ENCODE measurements at regions not wholly inside any gene's neighbourhood (a gene's known extent, or its start where the extent isn't known, plus 50 kb on each side); places are given as distances from the start of the nearest gene placed in this dataset.

DNA sequence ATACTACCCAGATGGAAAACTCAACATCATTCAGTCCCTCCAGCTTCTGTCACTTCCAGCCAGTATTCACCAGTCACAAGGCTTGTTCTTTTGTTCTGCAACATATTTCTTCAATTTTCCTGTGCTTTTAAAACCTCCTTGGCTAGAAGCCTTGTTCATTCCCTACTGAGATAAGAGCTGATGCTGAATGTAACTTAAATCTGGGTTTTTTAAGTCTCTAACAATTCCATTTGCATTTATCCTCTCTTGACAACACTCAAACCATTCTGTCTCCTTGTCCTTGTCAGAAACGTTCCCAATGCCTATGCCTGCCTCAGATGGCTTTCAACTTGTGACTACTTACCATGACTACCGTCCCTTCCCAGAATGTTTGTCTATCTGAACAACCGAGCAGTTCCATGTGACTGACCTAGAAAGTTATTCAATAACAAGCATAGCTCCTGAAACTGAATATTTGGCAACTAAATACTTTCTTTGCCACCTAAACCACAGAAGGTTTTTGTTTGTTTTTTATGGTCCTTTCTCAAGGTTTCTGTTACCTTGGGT lies 682.9 kb upstream of the GALNTL6 start:
- no peak for DNase-seq

DNA sequence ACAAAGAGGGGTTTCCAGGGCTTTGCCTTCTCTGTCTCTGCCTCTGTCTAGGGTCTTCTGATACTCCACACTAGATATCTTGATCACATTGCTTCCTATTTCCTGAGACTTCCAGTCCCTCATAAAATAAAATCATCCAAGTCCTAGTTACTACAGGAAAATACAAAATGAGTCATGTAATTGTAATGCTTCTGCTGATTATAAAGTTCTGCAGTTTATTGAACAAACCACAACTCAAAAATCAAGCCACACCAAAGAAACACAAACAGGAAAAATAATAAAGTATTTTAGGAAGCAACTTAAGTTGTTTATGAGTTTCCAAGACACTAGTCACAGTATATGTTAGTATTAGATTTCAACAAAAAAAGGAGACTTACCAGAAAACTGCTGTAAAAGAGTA lies 695.1 kb upstream of the GALNTL6 start:
- DNase-seq, result no peak

DNA sequence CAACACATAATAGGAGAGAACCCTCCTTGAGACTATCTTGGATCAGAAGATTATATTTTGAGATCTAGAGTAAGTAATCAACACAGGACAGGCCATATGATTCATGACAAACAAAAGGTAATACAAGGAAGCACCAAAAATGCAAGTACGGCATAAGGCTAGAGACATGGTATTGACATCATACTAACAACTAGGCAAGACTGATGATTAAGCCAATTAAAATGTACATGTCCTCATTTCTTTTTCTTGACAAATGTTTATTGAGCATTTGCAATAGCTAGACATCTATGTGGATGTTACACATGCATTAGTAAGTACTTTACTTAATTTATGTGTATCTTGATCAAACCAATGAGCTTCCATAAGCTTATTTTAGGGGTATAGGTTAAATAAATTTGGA lies 695.7 kb upstream of the GALNTL6 start:
- DNase-seq, result no peak

DNA sequence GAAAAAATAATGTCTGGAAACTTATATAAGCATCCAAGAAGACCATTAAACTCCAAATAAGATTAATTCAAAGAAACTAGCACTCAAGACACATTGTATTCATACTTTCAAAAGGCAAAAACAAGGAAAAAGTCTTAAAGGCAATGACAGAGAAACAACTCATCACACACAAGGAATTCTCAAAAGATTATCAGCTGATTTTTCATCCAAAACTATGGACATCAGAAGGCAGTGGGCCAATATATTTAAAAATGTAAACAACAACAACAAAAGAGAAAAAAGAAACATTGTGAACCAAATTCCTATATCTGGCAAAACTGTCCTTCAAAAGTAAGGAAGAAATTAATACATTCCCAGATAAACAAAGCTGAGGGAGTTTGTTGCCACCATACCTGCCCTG lies 711.4 kb upstream of the GALNTL6 start:
- DNase-seq, result no peak

DNA sequence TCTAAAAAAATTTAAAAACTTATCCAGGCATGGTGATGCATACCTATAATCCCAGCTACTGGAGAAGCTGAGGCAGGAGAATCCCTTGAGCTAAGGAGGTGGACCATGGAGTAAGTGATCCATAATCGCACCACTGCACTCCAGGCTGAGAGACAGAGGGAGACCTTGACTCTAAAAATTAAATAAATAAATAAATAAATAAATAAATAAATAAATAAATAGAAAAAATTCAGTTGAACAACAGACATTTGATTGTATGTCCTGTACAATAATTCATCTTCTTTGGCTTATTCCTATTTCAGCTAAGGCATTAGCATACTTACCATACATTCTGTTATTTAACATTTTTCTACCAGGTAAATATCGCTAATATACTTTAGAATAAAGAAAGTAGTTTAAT lies 726.1 kb upstream of the GALNTL6 start:
- DNase-seq, result no peak

DNA sequence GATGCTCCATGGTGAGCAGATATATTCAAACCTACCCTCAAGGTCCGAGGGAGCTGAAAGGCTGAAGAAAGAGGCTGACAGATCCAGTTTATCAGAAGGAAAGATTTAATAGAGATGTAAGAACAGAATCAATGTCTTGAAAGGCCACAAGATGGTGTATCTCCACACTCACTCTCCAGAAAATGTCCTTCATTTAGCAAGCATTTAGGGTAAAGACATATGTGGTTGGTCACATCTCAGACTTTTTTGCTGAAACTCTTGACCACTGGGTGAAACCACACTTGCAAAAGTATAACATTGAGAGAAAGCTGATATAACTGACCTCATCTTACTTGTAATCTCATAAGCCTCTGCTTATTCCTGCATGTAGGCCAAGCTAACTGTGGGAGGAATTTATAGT lies 745.8 kb upstream of the GALNTL6 start:
- DNase-seq, result no peak

DNA sequence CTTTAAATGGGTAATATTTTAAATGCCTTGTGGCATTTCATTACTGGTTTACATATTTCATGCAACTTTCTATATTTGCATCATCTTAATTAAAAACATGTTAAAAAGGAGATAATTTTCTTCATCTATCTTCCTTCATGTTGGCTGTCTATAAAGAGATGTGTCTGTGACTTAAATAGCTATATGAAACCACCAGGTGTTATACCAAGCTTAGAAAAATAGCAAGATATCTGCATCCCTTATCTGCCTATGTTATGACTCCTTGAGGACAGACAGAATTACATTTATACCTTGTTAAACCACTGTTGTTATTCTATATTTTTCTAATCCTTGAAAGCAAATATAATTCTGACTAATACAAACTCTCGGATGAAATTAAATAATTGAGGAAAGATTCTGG lies 763.8 kb upstream of the GALNTL6 start:
- DNase-seq, result no peak

DNA sequence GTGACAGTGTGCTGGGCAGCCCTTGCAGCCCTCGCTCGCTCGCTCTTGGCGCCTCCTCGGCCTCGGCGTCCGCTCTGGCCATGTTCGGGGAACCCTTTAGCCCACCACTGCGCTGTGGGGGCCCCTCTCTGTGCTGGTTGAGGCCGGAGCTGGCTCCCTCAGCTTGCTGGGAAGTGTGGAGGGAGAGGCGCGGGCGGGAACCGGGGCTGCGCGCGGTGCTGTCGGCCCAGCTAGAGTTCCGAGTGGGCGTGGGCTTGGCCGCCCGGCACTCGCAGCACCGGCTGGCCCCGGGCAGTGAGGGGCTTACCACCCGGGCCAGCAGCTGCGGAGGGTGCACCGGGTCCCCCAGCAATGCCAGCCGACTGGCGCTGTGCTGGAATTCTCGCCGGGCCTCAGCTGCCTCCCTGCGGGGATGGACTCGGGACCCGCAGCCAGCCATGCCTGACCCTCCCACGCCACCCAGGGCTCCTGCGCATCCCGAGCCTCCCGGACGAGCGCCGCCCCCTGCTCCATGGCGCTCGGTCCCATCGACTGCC lies 770.1 kb upstream of the GALNTL6 start:
- no peak for DNase-seq

DNA sequence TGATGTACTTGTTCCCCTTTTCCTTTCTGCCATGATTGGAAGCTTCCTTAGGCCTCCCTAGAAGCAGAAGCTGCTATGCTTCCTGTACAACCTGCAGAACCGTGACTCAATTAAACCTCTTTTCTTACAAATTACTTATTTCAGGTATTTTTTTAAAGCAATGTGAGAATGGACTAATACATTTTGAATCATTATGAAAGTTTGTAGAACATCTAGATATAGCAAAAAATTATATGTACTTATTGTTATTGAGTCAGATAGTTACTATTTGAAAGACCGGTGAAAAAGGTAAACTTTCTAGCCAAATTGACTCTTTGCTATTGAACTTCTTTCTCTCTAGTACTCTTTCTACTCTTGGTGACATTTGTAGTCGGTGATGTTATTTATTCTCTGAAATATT lies 777.3 kb upstream of the GALNTL6 start:
- DNase-seq, result no peak

DNA sequence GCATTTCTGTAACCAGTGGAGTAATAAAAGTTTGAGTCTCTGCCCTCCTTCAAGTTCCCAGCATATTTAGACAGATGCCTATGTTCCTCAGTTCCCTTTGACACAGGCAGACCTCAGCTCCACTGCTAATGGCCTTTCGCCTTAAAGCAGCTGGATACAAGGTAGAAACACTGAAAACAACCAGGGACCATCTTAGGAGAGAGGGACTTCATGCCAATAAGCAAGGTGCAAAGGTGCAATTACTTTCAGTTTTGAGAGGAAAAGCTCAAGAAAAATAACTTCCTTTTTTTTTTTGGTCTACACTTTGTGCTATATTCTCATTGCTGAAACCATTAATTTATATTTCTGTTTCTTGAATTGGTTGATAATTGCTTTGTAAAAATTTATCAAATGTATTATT lies 781.9 kb upstream of the GALNTL6 start:
- no peak for DNase-seq

DNA sequence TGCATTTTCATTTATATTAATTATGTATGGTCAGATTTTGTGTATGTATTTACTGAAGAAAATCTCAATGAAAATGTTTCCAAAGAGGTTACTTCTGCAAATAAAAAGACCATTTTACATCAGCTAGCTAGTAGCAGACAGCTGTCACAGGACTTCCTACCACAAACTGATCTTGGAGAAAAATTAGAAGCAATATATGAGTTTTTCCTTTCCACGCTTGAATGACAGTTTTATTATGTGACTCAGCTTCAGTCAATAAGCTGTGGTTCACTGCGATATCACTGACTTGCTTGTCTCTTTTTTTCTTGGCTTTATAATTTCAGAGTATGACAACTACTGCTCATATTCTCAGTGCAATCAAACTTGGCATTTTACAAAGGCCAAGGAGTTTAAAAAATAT lies 787.4 kb upstream of the GALNTL6 start:
- DNase-seq, result no peak

DNA sequence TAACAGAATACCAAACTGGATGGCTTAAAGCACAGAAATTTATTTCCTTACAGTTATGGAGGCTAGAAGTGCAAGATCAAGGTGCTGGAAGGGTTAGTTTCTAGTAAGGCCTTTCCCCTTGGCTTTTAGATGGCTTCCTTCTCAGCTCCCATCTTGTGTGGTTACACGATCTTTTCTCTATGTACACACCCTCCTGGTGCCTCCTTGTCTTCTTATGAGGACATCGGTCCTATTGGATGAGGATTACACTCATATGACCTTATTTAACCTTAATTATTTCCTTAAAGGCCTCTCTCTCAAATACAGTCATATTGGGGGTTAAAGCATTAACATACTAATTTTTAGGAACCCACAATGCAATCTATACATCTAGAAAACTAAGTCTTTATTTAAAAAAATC lies 787.9 kb upstream of the GALNTL6 start:
- no peak for DNase-seq

DNA sequence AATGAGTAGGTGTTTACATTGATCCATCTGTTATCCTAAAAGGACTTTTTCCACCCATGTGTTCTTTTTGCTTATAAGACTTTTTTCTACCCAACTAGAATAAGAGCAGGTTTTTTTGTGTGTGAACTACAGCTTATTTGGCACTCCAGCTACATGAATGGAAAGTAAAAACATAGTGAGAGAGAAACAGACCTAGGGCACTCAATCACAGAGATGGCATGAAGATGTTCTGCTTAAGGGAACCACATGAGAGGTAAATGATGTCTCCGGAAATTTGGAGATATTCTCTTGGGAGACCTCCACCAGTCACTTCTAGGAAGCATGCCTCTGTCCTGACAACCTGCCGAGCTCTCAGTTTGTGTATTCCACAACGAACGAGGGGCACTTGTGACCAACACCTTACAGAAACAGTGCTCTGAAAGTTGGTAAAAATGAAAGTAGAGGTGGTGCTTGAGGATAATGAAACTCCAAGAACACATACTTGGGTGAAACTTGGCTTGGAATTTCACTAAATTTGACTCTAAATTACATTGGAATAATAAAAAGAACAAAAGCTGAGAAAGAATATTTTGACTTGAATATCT lies 788.4 kb upstream of the GALNTL6 start:
- DNase-seq, result no peak

DNA sequence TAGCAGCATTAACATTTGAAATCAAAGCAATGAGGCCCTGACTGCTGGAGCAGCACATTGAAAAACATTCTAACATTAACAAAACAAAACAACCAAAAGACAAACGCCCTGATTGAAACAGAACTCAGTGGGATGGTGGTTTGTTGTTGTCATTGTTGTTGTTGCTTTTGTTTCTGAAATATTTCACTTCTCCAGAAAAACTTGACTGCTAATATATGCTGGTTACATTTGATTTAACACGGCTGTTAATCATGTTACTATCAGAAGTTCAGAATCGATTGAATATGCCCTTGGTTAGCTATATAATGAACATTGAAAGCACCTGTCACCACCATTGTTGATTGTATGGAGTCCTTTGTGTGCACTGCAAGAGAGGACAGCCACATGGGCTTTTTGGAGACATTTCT lies 790.4 kb upstream of the GALNTL6 start:
- no peak for DNase-seq

DNA sequence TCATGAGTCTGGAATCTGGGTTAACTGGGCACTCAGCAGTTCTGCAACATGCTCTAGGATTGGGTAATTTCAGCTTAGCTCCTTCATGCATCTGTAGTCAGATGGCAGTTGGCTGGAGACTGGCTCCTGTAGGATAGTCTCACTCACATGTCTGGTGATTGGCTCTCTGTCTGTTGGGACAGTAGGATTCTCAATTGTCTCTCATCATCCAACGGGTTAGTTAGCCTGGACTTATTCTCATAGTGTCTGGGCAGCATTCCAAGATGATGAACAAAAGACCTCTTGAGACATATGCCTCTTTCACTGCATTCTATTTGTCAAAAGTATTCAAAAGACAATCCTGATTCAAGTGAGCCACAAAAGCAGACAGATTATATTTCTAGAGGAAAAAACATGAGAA lies 795.6 kb upstream of the GALNTL6 start:
- no peak for DNase-seq

DNA sequence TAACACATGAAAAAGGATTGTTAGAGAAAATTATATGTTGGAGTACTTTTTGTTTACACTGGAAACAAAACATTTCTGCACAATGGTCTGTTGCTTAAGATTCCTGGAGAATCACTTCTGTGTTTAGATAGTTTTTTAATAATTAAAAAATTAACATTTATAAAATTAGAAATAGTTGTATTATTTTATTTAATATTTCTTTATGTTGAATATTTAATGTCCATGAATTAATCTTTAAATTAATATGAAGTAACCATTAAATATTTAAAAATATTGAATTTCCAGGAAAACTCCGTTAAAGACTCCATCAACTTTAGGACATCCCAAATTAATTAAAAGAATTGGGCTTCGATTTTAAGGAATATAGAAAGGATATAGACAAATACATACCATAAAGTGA lies 797.1 kb upstream of the GALNTL6 start:
- no peak for DNase-seq

DNA sequence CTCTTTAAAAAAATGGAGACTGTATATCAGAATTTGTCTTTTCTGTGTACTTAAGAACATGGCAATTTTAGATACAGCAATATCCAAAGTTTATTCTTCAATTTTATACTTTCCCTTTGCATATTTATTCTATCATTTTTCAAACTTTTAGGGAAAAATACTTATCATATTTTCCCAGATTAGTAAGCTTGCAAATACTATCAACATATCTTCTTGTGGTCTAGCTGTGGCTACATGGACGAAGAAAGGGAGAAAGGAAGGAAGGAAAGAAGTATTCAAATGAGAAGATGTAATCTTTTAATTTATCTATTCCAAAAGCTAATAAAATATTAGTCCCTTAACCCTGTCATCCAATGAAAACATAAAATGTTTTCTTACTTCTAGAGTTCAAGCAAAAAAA lies 797.8 kb upstream of the GALNTL6 start:
- DNase-seq, result no peak

DNA sequence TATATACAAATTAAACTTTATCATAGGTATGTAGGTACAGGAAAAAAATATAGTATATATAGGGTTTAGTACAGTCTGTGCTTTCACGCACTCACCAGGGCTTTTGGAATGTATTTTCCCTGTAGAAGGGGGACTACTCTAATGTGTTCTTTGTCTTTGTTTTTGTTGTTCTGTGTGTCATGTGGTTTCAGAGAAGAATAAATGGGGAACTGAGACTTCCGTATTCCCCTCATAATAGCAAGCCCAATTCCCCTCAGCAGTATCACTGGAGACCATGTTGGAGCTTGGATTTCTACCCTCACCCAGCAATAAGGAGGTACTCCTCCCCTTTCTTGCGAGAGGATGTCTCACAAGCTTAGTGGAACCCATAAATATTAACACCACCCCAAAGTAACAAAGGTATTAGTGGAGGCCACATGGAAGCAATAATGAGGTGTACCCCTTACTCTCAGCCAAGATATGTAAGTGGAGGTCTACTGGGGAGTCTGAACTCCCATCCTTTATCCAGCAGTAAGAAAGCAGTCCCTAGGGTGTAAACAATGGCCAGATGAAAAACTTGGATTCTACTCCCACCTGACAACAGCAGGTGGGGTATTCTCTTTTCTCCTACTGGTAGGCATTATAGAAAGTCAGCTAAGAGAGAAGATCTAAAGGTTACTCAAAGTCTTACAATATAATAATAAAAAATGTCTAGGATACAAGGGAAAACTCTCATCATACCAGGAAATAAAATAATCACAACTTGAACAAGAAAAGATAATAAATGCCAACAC lies 805.4 kb upstream of the GALNTL6 start:
- DNase-seq, result no peak

DNA sequence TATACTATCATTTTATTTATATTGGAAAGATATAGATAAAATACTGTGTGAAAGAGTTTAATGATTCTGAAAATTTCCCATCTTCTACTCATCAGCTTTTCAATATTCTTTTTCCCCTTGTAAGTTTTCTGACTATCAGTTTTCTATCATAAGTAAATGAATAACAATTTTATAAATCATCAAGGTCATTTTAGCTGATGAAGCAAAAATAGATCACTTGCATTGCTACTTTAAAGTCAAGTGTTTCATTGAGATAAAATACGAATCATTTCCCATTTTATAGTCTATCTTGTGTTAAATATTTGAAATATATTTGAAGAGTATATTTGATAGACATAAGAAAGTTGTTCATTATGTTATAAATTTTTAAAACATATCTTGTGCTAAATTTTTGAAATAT lies 811.0 kb upstream of the GALNTL6 start:
- DNase-seq, result no peak

DNA sequence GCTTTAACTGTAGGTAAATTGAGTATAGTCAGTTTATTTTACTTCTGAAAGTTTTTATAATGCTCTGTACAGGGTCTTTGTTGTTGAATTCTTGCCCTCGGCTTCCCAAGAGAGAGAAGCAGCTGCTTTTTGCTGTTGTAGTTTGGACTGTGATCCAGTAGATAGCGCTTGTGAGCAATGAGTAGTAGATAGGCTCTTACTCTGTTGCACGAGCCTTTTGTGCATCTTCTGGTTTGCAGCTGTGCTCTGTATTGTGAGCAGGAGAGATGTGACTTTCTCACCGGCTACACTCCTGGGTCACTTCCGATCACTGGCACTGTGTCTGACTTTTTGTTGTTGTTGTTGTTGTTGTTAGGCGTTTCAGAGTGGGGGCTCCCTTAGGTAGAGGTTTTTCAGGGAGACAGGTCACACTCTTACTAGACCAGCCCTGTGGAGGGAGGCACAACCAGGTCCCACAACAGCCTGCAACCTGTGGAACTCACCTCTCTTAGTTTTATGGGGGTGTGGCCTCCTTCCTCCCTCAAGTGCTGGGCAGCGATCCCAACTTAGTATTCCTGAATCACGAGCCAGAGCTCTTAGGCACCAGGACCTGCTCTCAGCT lies 822.1 kb upstream of the GALNTL6 start:
- DNase-seq, result peak in 1 of 2 experiments; percentile 7

DNA sequence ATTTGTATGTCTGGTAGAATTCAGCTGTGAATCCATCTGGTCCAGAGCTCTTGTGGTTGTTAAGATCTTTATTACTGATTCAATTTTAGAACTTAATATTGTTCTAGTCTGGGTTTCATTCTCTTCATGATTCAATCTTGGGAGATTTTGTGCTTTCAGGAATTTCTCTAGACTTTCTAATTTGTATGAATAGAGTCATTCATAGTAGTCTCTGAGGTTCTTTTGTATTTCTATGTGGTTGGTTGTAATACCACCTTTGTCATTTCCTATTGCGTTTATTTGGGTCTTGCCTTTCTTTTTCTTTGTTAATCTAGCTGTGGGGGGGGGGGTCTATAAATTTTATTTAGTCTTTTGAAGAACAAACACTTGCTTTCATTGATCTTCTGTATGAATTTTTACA lies 824.8 kb upstream of the GALNTL6 start:
- no peak for DNase-seq

DNA sequence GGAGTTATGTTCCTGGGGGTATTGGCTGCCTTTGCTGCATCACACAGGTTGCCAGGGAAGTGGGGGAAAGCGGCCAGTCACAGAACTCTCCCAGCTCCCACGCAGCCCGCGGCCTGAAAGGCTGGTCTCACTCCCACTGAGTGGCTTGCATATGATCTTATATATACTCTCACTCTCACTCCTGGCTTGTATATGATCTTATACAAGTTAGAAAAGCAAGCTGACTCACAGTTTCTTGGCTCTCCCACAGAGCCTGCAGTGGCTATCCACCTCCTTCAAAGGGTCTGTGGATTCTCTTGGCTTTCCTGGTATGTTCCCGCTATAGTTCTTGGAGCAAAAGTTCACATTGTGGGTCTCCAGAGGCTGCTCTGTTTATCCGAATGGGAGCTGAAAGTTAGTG lies 833.5 kb upstream of the GALNTL6 start:
- DNase-seq, result no peak

DNA sequence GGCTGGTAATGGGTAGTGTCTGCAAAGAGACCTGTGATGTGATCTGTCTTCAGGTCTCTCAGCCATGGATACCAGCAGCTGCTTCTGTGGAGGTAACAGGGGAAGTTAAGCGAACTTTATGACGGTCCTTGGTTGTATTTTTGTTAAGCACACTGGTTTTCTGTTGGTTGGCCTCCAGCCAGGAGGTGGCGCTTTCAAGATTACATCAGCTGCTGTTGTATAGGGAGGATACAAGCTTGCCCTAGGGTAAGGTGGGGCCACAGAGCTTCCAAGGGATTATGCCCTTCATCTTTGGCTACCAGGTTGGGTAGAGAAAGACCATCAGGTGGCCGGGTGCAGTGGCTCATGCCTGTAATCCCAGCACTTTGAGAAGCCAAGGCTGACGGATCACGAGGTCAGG lies 834.2 kb upstream of the GALNTL6 start:
- no peak for DNase-seq

DNA sequence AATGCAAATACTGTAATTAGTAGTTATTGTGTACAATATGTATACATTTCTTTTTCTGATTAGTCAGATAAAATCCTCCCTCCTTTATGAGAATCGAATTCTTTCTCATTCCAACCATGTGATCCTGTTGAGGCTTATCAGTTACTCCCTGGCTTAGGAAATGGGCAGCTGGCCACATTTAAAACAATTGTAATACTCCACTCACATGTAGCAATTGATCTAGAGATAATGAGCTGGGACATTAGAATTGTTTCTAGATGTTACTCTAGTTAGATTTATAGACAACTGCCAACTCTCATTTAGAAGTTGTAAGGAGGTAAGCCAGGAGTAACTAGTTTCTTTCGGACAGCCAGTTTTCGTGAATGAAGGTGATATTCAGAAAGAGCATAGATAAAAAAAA lies 859.3 kb upstream of the AADAT start:
- no peak for DNase-seq
